Effector memory CD8-positive, alpha-beta T cell (primary cell): ENCODE measurements at regions not wholly inside any gene's neighbourhood (a gene's known extent, or its start where the extent isn't known, plus 50 kb on each side); places are given as distances from the start of the nearest gene placed in this dataset.

Experiments
- ATAC-seq: fragments of 150-1000 bp; cut with Tn5 transposase; replicated peaks from 2 replicates; pipeline ENCODE4 v1.10.0; 2021; ENCODE audit warnings: mild to moderate bottlenecking, moderate library complexity
- DNase-seq, 3 experiments: peaks; one replicate each; pipeline ENCODE4 v3.0.0; 2021
- H3K27ac Mint-ChIP-seq, 2 donors: one replicate each; pipeline ENCODE4 v1.8.0; 2022; ENCODE audit warnings: mild to moderate bottlenecking in 2 of 2, mixed read lengths in 2 of 2, moderate library complexity in 2 of 2
- H3K27me3 Mint-ChIP-seq, 2 donors: one replicate each; pipeline ENCODE4 v1.8.0; 2022; ENCODE audit warnings: mixed read lengths in 2 of 2
- H3K36me3 Mint-ChIP-seq: one replicate; pipeline ENCODE4 v1.8.0; 2022; ENCODE audit warnings: mild to moderate bottlenecking, moderate library complexity, mixed read lengths; ENCODE audit not compliant: insufficient read depth
- H3K4me1 Mint-ChIP-seq, 2 donors: one replicate each; pipeline ENCODE4 v1.8.0; 2022; ENCODE audit warnings: low read depth in 2 of 2, mixed read lengths in 2 of 2
- H3K4me3 Mint-ChIP-seq, 2 donors: one replicate each; pipeline ENCODE4 v1.8.0; 2022; ENCODE audit warnings: mild to moderate bottlenecking in 2 of 2, mixed read lengths in 2 of 2, moderate library complexity in 2 of 2
- H3K9me3 Mint-ChIP-seq, 2 donors: one replicate each; pipeline ENCODE4 v1.8.0; 2022; ENCODE audit warnings: mixed read lengths in 2 of 2

DNA sequence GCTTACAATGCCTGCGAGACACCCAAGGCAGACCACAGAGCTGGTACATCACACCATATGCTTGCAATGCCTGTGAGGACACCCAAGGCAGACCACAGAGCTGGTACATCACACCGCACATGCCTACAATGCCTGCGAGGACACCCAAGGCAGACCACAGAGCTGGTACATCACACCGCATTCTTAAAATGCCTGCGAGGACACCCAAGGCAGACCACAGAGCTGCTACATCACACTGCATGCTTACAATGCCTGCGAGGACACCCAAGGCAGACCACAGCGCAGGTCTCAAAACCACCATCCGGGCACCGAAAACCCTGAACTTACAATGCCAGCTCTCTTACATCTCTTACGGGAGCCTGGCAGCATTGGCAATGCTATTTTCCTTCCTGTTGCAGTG, 799.6 kb downstream of the GALR1 start:
- H3K27me3 Mint-ChIP-seq: peaks cover 0 to 6% of the 10 kb centered on the region in 2 donors
- DNase-seq: no peak
- H3K36me3 Mint-ChIP-seq: no peaks in the 10 kb centered on the region
- ATAC-seq: no peak
- no peak overlapping the region for H3K27ac Mint-ChIP-seq
- H3K4me3 Mint-ChIP-seq: no peak overlapping the region
- no peaks in the 10 kb centered on the region for H3K9me3 Mint-ChIP-seq
- H3K4me1 Mint-ChIP-seq: no peaks in the 10 kb centered on the region

DNA sequence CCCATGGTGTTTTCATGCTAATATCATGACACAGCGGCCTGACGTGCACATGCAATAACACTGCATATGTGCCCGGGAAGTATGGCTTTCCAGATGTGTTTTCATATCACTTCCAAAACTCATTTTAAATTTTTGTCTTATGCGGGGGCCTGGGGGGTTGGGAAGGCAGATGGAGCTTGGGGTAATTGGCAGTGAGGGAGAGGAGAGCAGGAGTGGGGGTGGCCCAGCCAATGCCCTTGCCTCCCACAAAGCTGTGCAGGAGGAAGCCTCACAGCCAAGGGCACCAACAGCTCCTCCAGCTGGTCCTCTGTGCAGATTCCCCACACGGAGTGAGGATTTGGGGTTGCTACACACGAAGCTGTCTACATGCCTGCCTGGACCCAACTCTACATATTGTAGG, 805.2 kb downstream of the GALR1 start:
- H3K4me1 Mint-ChIP-seq: no peaks in the 10 kb centered on the region
- H3K36me3 Mint-ChIP-seq: no peaks in the 10 kb centered on the region
- no peaks in the 10 kb centered on the region for H3K9me3 Mint-ChIP-seq
- ATAC-seq: no peak
- no peak for DNase-seq
- no peak overlapping the region for H3K27ac Mint-ChIP-seq
- H3K27me3 Mint-ChIP-seq: peaks cover 0 to 6% of the 10 kb centered on the region in 2 donors
- H3K4me3 Mint-ChIP-seq: no peak overlapping the region

DNA sequence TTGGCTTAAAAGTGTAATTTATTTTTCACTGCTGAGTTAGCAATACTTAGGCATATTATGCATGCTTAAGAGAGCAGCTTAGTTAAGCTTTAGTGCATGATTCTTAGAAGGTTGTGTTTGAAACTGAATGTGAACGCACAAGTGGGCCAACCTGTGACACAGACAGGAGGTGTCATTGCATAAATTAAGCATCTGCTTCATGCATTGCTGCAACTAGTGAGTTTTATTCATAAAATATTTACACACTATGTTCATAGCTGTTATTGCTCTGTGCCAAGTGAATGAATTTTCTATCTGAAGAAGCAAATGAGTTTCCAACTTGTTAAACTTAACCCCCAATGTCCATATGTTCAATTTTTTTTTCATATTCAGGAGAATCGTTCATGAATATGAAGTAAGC, 806.4 kb downstream of the GALR1 start:
- Mint-ChIP-seq H3K4me1 (no peaks in the 10 kb centered on the region), H3K27ac (no peak overlapping the region), H3K27me3 (peaks cover 0 to 6% of the 10 kb centered on the region in 2 donors), H3K36me3 (no peaks in the 10 kb centered on the region), H3K9me3 (no peaks in the 10 kb centered on the region), H3K4me3 (no peak overlapping the region)
- DNase-seq (no peak), ATAC-seq (no peak)

DNA sequence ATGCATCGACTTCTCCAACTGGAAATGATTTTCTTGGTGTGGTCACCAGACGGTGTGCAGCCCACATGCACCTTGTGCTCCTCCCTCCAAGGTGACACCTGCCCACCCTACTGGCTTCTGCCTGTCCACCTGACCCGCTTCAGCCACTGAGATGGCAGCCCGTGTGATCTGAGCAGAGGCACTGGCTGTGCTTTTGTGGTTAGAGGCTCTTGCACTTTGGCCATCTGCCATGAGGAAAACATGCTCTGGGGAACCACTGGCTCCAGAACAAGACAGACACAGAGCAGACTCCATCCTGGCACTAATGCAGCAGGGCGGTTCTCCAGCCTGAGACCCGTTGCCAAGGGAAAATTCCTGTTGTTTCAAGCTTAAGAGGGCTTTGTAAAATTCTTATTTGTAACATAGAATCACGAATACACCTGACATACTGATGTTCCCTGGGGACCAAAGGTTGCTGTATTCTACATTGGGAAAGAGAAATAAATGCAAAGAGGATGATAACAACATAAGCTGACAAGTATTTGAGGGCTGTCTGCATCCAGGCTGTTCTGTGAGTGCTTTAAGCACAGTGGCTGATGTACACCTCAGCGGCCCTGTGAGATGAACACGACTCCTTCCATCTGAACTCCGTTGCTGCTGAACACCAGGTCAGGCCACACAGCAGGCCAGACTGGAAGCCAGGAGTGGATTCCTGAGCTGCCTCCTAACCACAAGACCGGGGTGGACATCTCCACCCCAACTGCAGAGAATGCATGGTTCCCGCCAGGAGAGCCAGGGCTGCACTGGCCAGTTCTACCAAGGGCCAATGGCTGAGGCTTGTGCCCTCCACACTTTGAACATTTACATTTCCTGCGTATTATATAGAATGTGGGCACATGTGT, 820.4 kb downstream of the GALR1 start:
- Mint-ChIP-seq H3K9me3 (peaks cover 0 to 2% of the 10 kb centered on the region in 2 donors), H3K27me3 (no peaks in the 10 kb centered on the region), H3K4me3 (no peak overlapping the region), H3K4me1 (no peaks in the 10 kb centered on the region), H3K36me3 (no peaks in the 10 kb centered on the region), H3K27ac (no peak overlapping the region)
- DNase-seq (no peak), ATAC-seq (no peak)

DNA sequence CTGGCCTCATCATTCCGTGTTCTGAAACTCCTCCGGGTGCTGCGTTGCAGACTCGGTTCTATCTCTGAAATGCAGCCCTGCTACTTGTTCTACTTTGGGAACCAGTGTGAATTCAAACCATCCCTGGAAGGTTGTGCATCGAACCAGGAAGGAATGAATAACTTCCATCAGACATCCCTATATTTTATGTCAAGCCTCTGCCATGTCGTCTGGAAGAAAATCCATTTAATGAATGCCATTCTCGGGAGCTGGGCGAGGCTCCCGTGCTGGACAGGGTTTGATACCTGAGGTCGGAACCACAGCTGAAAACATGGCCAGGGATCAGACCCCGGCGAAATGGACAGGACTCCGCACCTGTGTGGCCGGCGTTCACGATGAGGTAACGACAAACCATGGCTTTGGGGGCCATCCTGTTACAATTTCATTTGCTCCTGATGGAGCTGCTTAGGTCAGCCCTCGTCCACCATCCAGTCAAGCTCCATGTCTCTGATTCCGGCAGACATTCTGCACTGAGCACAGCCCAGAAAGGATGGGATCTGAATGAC, 821.6 kb downstream of the GALR1 start:
- peaks cover 0 to 2% of the 10 kb centered on the region in 2 donors for H3K9me3 Mint-ChIP-seq
- no peak overlapping the region for H3K4me3 Mint-ChIP-seq
- no peak for ATAC-seq
- no peaks in the 10 kb centered on the region for H3K4me1 Mint-ChIP-seq
- H3K27me3 Mint-ChIP-seq: peaks cover 0 to 6% of the 10 kb centered on the region in 2 donors
- H3K36me3 Mint-ChIP-seq: no peaks in the 10 kb centered on the region
- no peak for DNase-seq
- H3K27ac Mint-ChIP-seq: no peak overlapping the region

DNA sequence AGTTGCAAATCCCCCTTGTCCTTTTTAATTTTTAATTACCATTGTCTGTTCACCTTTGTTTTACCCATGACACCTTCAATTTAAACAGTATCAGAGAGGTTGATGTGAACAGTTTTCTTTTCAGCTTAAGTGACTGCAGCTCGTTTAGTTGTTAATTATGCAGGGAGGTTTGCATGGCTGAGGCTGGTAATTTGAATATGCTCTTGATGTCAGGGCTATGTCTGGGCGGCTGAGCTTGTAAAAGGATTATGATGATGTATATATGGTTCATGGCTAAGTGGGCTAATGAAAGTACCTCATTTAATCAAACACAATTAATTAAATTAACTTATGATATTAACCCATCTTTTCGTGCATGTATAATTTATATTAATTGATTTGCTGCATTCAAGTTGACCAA, 822.1 kb downstream of the GALR1 start:
- Mint-ChIP-seq H3K27ac (no peak overlapping the region), H3K36me3 (no peaks in the 10 kb centered on the region), H3K4me3 (no peak overlapping the region), H3K4me1 (no peaks in the 10 kb centered on the region), H3K9me3 (peaks cover 0 to 2% of the 10 kb centered on the region in 2 donors), H3K27me3 (peaks cover 0 to 6% of the 10 kb centered on the region in 2 donors)
- no peak for ATAC-seq
- DNase-seq: no peak

DNA sequence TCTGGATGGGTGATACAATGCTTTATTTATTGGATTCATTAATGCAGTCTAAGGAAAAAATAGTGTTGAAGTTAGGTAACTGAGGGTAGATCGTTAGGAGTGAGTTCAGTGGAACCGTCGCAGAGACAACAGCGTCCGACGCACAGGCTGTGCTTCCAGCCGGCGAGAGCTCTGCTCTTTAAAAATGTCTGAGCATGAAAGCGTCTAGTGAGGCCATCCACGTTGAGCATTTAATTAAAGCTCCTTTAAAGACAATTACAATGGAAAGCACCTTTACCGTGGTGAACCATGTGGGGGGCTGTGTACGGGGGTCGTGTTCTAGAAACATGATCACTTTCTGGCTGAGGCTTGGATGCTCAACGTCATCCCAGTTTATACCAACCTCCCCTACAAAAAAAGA, 822.7 kb downstream of the GALR1 start:
- no peak for DNase-seq
- Mint-ChIP-seq H3K27ac (no peak overlapping the region), H3K27me3 (peaks cover 0 to 6% of the 10 kb centered on the region in 2 donors), H3K36me3 (no peaks in the 10 kb centered on the region), H3K4me3 (no peak overlapping the region), H3K4me1 (no peaks in the 10 kb centered on the region), H3K9me3 (peaks cover 0 to 2% of the 10 kb centered on the region in 2 donors)
- ATAC-seq: no peak

DNA sequence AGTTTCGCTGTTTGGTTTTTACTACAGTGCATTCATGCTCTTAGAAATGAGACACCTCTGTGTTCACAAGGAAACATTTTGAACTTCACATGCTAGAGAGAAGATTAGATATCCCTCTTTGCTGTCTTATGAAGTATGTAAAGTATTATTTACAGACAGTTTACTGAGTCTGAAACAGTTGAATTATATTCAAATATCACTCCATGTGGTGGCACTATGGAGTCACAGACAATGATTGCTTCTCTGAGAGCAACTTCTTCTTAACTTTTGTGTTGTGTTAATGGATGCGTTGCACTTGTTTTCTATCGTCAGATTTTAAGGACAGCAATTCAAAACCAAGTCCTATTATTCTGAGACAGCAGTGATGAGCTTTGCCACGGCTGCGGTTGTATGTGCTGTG, 823.6 kb downstream of the GALR1 start:
- Mint-ChIP-seq H3K27ac (no peak overlapping the region), H3K4me3 (no peak overlapping the region), H3K4me1 (no peaks in the 10 kb centered on the region)

DNA sequence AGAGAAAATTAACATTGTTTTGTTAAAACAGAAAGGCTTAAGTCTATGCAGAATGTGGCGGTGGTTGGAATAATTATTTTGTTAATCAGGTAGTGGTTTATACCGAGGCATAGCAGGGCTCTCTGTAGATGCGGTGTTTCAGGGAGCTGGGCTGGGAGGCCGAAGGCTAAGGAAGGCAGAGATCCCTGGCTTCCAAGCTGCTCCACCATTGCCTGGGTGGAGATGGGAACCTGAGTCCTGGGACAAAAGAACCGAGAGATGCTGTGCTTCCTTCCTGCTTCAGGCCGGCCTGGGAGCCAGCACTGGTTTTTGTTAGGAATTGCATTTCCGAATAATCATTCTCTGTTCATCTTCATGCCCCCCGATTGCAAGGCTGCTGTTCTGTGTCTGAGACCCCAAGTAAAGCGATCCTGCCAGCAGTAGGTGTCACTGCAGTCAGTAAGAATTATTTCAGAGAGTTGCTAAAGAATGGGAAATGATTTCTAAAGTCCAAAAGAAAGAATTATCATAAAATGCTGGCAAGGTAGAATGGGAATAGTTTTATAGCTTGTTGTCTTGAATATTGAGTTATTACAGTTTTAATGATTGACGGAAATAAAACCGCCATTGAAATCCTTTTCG, 824.9 kb downstream of the GALR1 start:
- Mint-ChIP-seq H3K4me1 (no peaks in the 10 kb centered on the region), H3K9me3 (peaks cover 0 to 2% of the 10 kb centered on the region in 2 donors), H3K36me3 (no peaks in the 10 kb centered on the region), H3K27me3 (peaks cover 0 to 11% of the 10 kb centered on the region in 2 donors), H3K4me3 (no peak overlapping the region), H3K27ac (no peak overlapping the region)
- no peak for DNase-seq
- no peak for ATAC-seq

More for the DNA sequence above, 823.6 kb downstream of the GALR1 start:
- no peak for DNase-seq
- Mint-ChIP-seq H3K27me3 (peaks cover 0 to 9% of the 10 kb centered on the region in 2 donors), H3K9me3 (peaks cover 0 to 2% of the 10 kb centered on the region in 2 donors), H3K36me3 (no peaks in the 10 kb centered on the region)
- ATAC-seq: no peak

DNA sequence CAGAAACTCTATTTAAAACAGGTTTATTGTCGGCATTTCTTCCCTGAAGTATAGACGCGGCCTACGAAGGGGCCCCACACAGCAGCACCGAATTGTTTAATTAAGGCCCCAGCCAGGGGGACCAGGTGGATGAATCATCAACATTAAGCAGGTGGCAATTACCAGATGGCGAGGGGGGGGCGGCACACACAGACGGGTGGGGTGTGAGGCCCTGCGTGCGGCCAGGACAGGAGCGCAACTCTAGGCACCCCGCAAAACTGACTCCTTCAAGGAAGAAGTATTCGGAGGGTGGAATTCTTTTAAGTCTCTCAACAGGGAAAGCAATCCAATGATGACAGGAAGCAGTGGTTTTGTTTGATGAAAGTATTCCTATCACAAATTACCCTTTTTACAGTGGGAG, 830.4 kb downstream of the GALR1 start:
- H3K27ac Mint-ChIP-seq: no peak overlapping the region
- no peaks in the 10 kb centered on the region for H3K9me3 Mint-ChIP-seq
- ATAC-seq: no peak
- peaks cover 0 to 11% of the 10 kb centered on the region in 2 donors for H3K27me3 Mint-ChIP-seq
- no peaks in the 10 kb centered on the region for H3K36me3 Mint-ChIP-seq
- H3K4me1 Mint-ChIP-seq: no peaks in the 10 kb centered on the region
- DNase-seq: no peak
- H3K4me3 Mint-ChIP-seq: no peak overlapping the region

DNA sequence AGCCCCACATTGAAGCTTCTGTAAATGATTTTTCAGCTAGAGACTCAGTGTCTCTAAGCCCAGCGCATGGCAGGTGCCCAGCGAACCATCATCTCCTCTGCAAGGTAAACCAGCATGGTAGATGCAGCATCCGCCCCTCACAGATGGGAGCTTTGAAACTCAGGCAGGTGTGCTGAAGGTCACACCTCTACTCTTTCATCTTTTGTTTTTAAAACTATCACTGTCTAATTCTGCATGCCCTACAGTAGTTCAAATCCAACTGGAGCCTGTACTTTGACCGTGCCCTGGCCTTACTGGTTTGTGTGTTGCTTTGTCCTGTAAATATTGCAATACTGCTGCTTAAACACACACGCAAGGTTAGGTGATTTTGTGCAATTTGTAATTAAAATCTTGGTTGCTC, 831.1 kb downstream of the GALR1 start:
- no peak for DNase-seq
- peaks cover 0 to 9% of the 10 kb centered on the region in 2 donors for H3K27me3 Mint-ChIP-seq
- H3K27ac Mint-ChIP-seq: no peak overlapping the region
- no peaks in the 10 kb centered on the region for H3K36me3 Mint-ChIP-seq
- no peaks in the 10 kb centered on the region for H3K4me1 Mint-ChIP-seq
- H3K9me3 Mint-ChIP-seq: no peaks in the 10 kb centered on the region
- H3K4me3 Mint-ChIP-seq: no peak overlapping the region
- no peak for ATAC-seq

DNA sequence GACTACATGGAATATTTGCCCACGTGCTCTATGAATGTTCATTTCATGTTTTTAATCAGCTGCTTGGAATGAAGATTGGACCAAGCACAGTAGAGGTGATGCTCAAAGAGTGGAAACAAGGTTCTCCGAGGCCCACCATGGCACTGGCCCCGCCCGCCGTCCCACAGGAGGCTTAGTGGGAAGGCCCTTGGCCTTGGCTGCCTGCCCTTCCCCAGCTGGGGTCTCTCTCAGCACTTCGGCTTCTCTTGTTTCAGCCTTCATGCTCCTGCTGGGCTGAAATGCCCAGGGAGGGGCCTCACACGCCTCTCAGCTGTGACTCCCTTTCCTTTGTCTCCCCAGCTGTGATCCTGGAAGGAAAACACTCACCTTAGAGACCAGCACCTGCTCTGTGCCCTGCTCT, 833.2 kb downstream of the GALR1 start:
- no peak overlapping the region for H3K27ac Mint-ChIP-seq
- peaks cover 0 to 5% of the 10 kb centered on the region in 2 donors for H3K27me3 Mint-ChIP-seq
- ATAC-seq (no peak), DNase-seq (no peak)
- H3K36me3 Mint-ChIP-seq: no peaks in the 10 kb centered on the region
- no peaks in the 10 kb centered on the region for H3K4me1 Mint-ChIP-seq
- no peak overlapping the region for H3K4me3 Mint-ChIP-seq
- no peaks in the 10 kb centered on the region for H3K9me3 Mint-ChIP-seq

DNA sequence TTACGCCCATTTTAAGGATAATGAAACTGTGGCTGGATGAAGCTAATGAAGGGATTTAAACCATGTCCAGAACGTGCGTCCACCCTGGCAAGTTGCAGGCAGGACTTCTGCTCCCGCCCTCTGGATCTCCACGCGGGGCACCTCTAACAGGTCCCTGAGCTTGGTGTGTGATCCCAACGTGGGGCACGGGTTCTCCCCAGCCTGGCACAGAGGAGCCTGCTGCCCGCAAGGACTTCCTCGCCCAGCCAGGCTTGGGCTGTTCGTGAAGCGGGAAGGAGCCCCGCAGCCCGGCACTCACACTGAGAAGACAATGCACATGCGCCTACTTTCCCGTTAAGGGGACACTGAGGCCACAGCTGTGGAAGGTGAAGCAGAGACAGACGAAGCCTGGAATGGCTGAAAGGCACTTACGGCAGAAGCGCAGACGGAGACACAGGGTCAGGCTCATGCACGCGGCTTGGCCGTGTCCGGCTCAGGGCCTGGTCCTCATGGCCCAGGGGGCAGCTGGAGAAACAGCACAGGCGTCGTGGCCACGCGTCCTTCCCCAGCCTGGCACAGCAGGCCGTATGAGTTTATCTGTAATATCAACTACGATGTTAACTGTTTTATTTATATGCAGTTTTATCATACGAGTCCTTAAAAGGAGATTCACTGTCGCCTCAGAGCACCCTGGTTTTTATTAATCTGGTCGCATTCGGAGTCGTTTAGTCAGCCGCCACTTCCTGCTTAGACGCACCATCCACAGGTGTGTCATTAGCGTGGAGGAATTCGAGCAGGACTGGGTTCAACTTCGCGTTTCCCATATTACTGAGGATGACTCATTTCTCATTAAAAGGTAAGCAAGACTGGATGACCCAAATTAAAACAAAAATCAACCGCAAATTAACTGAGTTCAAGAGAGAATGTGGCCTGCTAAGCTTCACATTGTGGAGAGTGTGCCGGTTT, 835.9 kb downstream of the GALR1 start:
- H3K27ac Mint-ChIP-seq: no peak overlapping the region

More for the DNA sequence above, 835.9 kb downstream of the GALR1 start:
- no peaks in the 10 kb centered on the region for H3K4me1 Mint-ChIP-seq
- H3K27me3 Mint-ChIP-seq: no peaks in the 10 kb centered on the region
- H3K36me3 Mint-ChIP-seq: no peaks in the 10 kb centered on the region
- H3K9me3 Mint-ChIP-seq: no peaks in the 10 kb centered on the region
- DNase-seq (no peak), ATAC-seq (no peak)
- no peak overlapping the region for H3K4me3 Mint-ChIP-seq
